Mesodermal cell (in vitro differentiated cells): ENCODE measurements at regions not wholly inside any gene's neighbourhood (a gene's known extent, or its start where the extent isn't known, plus 50 kb on each side); places are given as distances from the start of the nearest gene placed in this dataset.

Experiments used
- H3K27ac ChIP-seq: 2 replicates; pipeline ENCODE4 v1.7.0; 2013; ENCODE audit warnings: mild to moderate bottlenecking, low read depth, low read length, moderate library complexity; ENCODE audit not compliant: severe bottlenecking
- H3K36me3 ChIP-seq: 2 replicates; pipeline ENCODE4 v1.7.1; 2013; ENCODE audit warnings: mild to moderate bottlenecking, low read length, moderate library complexity; ENCODE audit not compliant: control insufficient read depth, insufficient read depth
- H3K4me1 ChIP-seq: one replicate; pipeline ENCODE4 v1.7.1; 2013; ENCODE audit warnings: mild to moderate bottlenecking, low read length; ENCODE audit not compliant: insufficient read depth, control insufficient read depth, poor library complexity, severe bottlenecking
- H3K4me3 ChIP-seq: 2 replicates; pipeline ENCODE4 v1.7.0; 2013; ENCODE audit warnings: low read length, control low read depth, mild to moderate bottlenecking; ENCODE audit not compliant: insufficient read depth, poor library complexity, severe bottlenecking; ENCODE audit errors: extremely low read depth
- H3K9me3 ChIP-seq: 2 replicates; pipeline ENCODE4 v1.7.1; 2013; ENCODE audit warnings: mild to moderate bottlenecking, low read length, moderate library complexity; ENCODE audit not compliant: control insufficient read depth
- WGBS, 2 experiments: methylation state at CpG; one replicate each; pipeline ENCODE4 v1.1.5; 2013; ENCODE audit warnings: missing lambda C conversion rate in 2 of 2; ENCODE audit not compliant: insufficient coverage in 2 of 2; 5-methylcytosine and 5-hydroxymethylcytosine counted together

DNA sequence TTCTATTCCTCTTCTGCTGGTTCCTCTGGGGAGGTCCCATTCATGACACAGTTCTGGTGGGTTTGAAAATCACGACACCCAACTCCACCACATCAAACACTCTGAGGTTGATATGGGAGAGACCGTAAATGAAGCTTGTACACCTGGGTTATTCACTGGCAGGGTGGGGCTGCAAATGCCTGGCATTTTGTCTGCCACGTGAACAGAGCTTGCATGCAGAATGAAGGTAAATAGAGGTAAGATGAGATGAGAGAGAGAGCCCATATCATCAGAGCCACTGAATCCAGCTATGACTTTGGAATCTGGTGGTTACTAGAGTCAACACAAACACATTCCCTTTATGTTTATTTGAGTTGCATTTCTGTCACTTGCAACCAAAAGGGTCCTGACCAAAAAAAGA lies 97.4 kb downstream of the BANF2 start:
- H3K36me3 ChIP-seq: no peaks in the 10 kb centered on the region
- no peaks in the 10 kb centered on the region for H3K4me1 ChIP-seq
- H3K9me3 ChIP-seq: peaks cover 9% of the 10 kb centered on the region
- 71% methylated on average over 1 of the region's 3 CpGs; no CpG with 5 or more reads in 1 of the 2 experiments for WGBS, 2 experiments
- H3K4me3 ChIP-seq: no peak overlapping the region
- no peak overlapping the region for H3K27ac ChIP-seq

DNA sequence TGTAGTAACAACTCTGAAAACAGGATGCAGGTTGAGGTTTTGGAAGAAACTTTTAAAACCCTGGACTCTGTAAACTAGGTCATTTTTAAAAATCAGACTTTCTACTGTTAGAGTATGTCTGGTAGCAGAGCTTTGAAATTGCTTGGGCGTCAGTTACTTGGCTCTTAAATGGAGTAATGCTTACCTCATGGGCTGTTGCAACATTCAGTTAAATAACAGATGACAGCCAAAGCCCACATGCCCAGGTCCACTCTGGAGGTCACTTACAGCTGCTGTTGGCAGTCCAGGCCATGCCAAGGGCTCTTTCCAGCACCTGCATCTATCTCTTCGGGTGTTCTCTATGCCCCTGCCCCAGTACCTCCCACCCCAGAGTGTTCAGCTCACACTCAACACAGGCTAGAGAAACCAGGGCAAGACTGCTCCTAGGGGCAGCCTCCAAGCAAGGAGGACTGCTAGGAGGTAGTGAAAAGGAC lies 96.4 kb downstream of the BANF2 start:
- H3K27ac ChIP-seq: no peak overlapping the region
- WGBS, 2 experiments: 80 to 100% methylated on average over 2 of the region's 2 CpGs

DNA sequence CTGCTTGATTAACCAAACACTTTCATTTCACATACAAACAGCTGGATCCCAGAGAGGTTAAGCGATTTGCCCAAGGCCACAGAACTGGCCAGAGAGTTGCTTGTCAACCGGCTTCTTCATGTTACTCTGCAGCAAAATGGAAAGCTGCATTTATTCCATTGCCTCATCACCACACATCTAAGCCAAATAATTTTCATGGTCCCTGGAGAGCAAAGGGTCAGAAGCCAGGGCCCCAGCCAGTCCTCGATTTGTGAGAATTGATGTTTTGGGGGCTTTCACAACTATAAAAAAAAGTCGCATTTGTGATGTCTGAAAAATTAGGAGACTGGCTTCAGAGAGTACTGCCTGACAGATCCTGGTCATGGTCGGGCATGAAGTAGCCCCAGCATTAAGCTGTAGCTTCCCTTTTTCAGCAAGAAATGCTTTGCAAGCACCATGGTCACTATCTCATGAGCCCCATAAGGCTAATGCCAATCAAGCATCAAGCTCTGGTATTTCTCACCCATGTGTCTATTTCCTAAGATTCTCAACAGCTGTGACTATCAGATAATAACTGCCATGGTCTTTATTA lies 95.8 kb downstream of the BANF2 start:
- Histone ChIP-seq H3K4me1 (no peaks in the 10 kb centered on the region), H3K36me3 (no peaks in the 10 kb centered on the region), H3K9me3 (peaks cover 6% of the 10 kb centered on the region), H3K27ac (no peak overlapping the region), H3K4me3 (no peak overlapping the region)
- 98% methylated on average over 4 of the region's 5 CpGs; no CpG with 5 or more reads in 1 of the 2 experiments for WGBS, 2 experiments

More for the DNA sequence above, 96.4 kb downstream of the BANF2 start:
- Histone ChIP-seq H3K4me3 (no peak overlapping the region), H3K4me1 (no peaks in the 10 kb centered on the region), H3K9me3 (peaks cover 6% of the 10 kb centered on the region), H3K36me3 (no peaks in the 10 kb centered on the region)

DNA sequence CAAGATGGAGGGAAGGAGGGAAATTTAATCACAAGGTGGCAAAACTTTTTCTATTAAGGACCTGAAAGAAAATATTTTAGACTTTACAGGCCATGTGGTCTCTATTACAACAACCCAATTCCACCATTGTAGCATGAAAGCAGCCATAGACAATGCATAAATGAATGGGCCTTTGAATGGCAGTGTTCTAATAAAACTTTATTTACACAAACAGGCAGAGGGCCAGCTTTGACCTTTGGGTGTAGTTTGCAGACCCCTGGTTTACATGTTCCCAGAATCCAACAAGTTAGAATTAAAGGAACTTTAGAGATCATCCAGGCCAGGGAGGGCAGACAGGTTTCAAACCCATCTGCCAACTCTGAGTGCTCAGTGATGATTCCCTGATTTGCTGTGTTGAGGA lies 95.2 kb downstream of the BANF2 start:
- Histone ChIP-seq H3K36me3 (no peaks in the 10 kb centered on the region), H3K4me1 (no peaks in the 10 kb centered on the region), H3K9me3 (peaks cover 6% of the 10 kb centered on the region), H3K27ac (no peak overlapping the region), H3K4me3 (no peak overlapping the region)

DNA sequence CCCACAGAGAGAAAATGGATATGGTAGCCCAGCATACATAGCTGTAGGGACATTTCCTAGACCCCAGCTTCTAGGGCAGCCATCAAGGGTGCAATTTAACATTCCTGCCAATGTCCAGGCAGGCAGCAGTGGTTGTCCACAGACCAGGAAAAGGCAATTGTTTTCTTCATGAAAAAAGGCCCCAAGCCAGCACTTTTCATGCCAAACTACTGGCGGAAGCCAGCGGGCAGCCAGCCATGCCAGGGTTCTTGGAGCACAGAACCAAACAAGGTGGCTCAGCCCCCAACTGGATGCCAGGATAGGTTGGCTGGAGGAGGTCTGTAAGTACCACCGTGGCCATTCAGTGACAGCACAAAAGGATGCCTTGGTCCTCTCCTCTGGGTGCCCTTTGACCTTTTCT lies 94.6 kb downstream of the BANF2 start:
- 58 to 61% methylated on average over 3 of the region's 3 CpGs for WGBS, 2 experiments
- peaks cover 1% of the 10 kb centered on the region for H3K9me3 ChIP-seq
- no peak overlapping the region for H3K27ac ChIP-seq
- H3K36me3 ChIP-seq: no peaks in the 10 kb centered on the region
- H3K4me1 ChIP-seq: no peaks in the 10 kb centered on the region
- no peak overlapping the region for H3K4me3 ChIP-seq

DNA sequence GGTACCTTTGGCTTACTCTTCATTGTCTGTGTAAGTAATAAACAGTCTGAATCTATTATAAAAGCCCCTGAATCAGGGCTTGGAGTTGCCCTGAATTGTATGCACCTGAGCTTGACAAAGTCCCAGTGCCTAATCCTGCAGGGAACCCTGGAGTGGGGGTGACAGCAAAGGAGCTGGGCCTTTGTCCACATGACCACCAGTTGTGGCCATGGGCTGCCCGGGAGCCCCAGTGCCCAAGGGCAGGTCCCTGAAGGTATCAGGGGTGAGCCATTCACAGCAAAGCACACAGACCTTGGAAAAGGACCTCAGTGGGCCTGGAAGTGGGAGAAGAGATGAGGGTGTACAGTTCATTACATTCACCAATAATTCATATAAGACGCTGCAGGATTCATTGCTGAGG lies 94.2 kb downstream of the BANF2 start:
- Histone ChIP-seq H3K9me3 (no peaks in the 10 kb centered on the region), H3K4me1 (no peaks in the 10 kb centered on the region), H3K27ac (no peak overlapping the region), H3K36me3 (no peaks in the 10 kb centered on the region), H3K4me3 (no peak overlapping the region)
- WGBS, 2 experiments: 91 to 100% methylated on average over 2 of the region's 2 CpGs

DNA sequence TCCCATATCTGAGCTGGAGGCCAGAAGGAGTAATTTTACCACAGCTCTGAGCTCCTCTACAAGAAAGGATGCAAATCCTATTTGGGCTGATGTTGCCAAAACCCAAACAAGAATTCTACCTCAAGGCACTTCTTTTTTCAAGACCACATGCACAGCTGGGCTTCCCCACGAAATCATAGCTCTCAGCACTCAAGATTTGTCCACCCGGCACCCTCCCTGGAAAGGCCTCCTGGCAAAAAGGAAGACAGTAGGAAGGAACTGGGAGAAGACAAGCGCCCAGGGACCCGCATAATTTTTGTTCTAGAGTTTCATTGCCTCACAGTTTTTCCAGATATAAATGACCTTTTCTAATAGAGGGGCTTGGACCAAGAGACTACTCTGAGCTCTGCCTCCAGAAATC lies 90.5 kb downstream of the BANF2 start:
- 93% methylated on average over 2 to 3 of the region's 4 CpGs for WGBS, 2 experiments
- Histone ChIP-seq H3K36me3 (no peaks in the 10 kb centered on the region), H3K4me1 (peaks cover 8% of the 10 kb centered on the region), H3K27ac (no peak overlapping the region), H3K4me3 (no peak overlapping the region), H3K9me3 (no peaks in the 10 kb centered on the region)

DNA sequence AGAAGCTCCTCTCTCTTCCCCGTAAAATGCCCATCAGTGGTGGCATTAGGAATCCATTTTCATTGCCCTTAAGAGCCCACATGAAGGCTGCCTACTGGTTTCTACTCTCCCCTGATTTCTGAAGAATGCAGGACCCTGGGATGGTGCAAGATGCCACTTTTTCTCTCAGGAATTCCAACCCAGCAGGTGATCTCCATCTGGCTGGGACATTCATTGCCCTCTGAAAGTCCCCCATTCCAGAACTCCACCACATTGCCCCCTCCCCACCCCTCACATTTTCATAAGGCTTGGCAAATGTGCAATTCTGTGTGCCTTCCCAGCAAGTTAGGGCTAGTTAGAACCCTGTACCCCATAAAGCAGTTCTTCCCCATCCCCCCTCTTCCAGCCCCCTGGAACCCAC lies 88.0 kb downstream of the BANF2 start:
- WGBS, 2 experiments: 60% methylated on average over 1 of the region's 1 CpG; no CpG with 5 or more reads in 1 of the 2 experiments
- Histone ChIP-seq H3K27ac (no peak overlapping the region), H3K4me1 (peaks cover 8% of the 10 kb centered on the region), H3K4me3 (no peak overlapping the region), H3K9me3 (no peaks in the 10 kb centered on the region), H3K36me3 (no peaks in the 10 kb centered on the region)

DNA sequence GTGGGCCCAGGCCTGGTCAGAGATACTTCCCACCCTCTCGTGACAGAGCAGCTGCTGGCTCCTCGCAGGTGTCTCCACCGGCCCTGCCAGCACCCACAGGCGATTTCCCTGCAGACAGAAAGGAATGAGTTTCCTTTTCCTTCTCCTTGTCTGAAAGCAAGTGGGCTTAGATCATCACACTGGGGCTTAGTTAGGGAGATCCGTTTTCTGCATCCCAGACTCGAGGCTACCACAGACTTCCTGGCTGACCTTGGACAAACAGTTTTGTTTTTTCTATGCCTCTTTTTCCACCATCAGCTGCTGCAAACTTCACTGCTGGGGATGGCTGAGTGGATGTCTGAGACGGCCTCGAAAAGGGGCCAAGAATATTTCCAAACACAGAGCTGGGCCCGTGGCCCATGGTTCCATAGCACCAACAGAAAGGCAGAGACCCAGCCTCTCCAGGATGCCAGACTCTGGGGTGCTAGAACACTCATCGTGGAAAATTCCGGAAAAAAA lies 86.5 kb downstream of the BANF2 start:
- Histone ChIP-seq H3K9me3 (no peaks in the 10 kb centered on the region), H3K4me1 (peaks cover 8% of the 10 kb centered on the region), H3K36me3 (no peaks in the 10 kb centered on the region), H3K27ac (no peak overlapping the region), H3K4me3 (no peak overlapping the region)
- 89 to 90% methylated on average over 9 to 11 of the region's 11 CpGs for WGBS, 2 experiments
